ENCODE measurements at regions not wholly inside any gene's neighbourhood (a gene's known extent, or its start where the extent isn't known, plus 50 kb on each side); places are given as distances from the start of the nearest gene placed in this dataset.

DNA sequence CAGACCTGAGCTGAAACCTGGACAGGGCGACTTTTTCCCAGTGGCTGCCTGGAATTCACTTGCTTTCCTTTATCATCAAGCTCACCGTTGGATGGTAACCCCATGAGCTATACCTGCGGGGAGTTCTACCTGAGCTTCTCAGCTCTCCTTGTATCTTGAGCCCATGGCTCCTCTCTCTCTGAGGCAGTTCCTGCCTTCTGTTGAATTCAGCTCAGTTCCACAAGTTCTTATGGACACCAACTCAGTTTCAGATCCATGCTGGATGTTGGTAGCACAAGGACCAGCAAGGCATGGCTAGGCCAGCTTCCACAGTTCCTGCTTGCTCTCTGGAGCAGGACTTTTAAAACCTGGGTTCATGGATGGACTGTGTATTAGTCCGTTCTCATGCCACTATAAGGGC lies 58.3 kb upstream of the AMPD3 start:
- TF ChIP-seq SMC3 (IDR thresholded peaks at IDR 0.05; ENCODE audit: low read depth, low read length) (no peak), BHLHE40 (IDR thresholded peaks at IDR 0.05; ENCODE audit: low read depth, low read length) (no peak), MAFK (IDR thresholded peaks at IDR 0.05; ENCODE audit: low read depth, low read length) (no peak)
- TF ChIP-seq, protein P1, sequence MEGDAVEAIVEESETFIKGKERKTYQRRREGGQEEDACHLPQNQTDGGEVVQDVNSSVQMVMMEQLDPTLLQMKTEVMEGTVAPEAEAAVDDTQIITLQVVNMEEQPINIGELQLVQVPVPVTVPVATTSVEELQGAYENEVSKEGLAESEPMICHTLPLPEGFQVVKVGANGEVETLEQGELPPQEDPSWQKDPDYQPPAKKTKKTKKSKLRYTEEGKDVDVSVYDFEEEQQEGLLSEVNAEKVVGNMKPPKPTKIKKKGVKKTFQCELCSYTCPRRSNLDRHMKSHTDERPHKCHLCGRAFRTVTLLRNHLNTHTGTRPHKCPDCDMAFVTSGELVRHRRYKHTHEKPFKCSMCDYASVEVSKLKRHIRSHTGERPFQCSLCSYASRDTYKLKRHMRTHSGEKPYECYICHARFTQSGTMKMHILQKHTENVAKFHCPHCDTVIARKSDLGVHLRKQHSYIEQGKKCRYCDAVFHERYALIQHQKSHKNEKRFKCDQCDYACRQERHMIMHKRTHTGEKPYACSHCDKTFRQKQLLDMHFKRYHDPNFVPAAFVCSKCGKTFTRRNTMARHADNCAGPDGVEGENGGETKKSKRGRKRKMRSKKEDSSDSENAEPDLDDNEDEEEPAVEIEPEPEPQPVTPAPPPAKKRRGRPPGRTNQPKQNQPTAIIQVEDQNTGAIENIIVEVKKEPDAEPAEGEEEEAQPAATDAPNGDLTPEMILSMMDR (conservative IDR thresholded peaks at IDR 0.05; ENCODE audit: low read depth, low read length): no peak

Measured in IMR-90 (cell line).